Activated CD8-positive, alpha-beta memory T cell treated with anti-CD3 and anti-CD28 coated beads, Interleukin-2, amount 10 ng/mL, durations not matched to agents 7 days and 5 days (primary cell): ENCODE measurements at regions not wholly inside any gene's neighbourhood (a gene's known extent, or its start where the extent isn't known, plus 50 kb on each side); places are given as distances from the start of the nearest gene placed in this dataset.
"Not testable (repeated sequence)": the region's sequence is repeated elsewhere in the genome, so short reads cannot be mapped to it uniquely, and the experiment has no call there.

Experiments used
- ATAC-seq: fragments of 150-1000 bp; cut with Tn5 transposase; one replicate; pipeline ENCODE4 v1.10.0; 2021; ENCODE audit warnings: moderate library complexity
- CTCF ChIA-PET: fragments of 350-600 bp; sonication (Branson Sonifier 250); formaldehyde crosslinking; loops from one replicate; lab custom pipeline; 2021; ENCODE audit warnings: antibody characterized with exemption; lab: Charles Lee
- DNase-seq: peaks from one replicate; pipeline ENCODE4 v3.0.0-alpha.2; 2020
- H3K27ac Mint-ChIP-seq: one replicate; pipeline ENCODE4 v1.8.0; 2021; ENCODE audit warnings: mild to moderate bottlenecking, mixed read lengths
- H3K27me3 Mint-ChIP-seq: one replicate; pipeline ENCODE4 v1.8.0; 2021; ENCODE audit warnings: mixed read lengths
- H3K36me3 Mint-ChIP-seq: one replicate; pipeline ENCODE4 v1.8.0; 2021; ENCODE audit warnings: mild to moderate bottlenecking, mixed read lengths
- H3K4me1 Mint-ChIP-seq: one replicate; pipeline ENCODE4 v1.8.0; 2021; ENCODE audit warnings: mixed read lengths
- H3K4me3 Mint-ChIP-seq: one replicate; pipeline ENCODE4 v1.8.0; 2021; ENCODE audit warnings: mild to moderate bottlenecking, moderate library complexity, mixed read lengths
- H3K9me3 Mint-ChIP-seq: one replicate; pipeline ENCODE4 v1.8.0; 2022; ENCODE audit warnings: low read depth, mixed read lengths

GRCh38 chr7:136133551-136133950, 156.4 kb upstream of the MTPN start:
- DNase-seq, result no peak
- no peak for ATAC-seq
- CTCF ChIA-PET, result interaction anchor here (1.1 kb wide), 1 partner anchor 18 kb away, joined by 3 read pairs; no protein-coding TSS in a partner anchor
- Mint-ChIP-seq H3K27me3 (no peaks in the 10 kb centered on the region), H3K4me3 (no peak overlapping the region), H3K9me3 (no peaks in the 10 kb centered on the region), H3K36me3 (no peaks in the 10 kb centered on the region), H3K4me1 (peaks cover 9% of the 10 kb centered on the region), H3K27ac (no peak overlapping the region)

GRCh38 chr7:136131304-136131630, 154.1 kb upstream of the MTPN start:
- CTCF ChIA-PET, result no interaction called here
- no peaks in the 10 kb centered on the region for H3K27me3 Mint-ChIP-seq
- no peak for DNase-seq
- no peaks in the 10 kb centered on the region for H3K36me3 Mint-ChIP-seq
- H3K27ac Mint-ChIP-seq, result no peak overlapping the region
- no peak for ATAC-seq
- peaks cover 9% of the 10 kb centered on the region for H3K4me1 Mint-ChIP-seq
- no peaks in the 10 kb centered on the region for H3K9me3 Mint-ChIP-seq
- H3K4me3 Mint-ChIP-seq, result no peak overlapping the region

- Mint-ChIP-seq H3K4me3 (no peak overlapping the region), H3K36me3 (no peaks in the 10 kb centered on the region), H3K9me3 (no peaks in the 10 kb centered on the region), H3K27me3 (no peaks in the 10 kb centered on the region), H3K27ac (no peak overlapping the region), H3K4me1 (peaks cover 9% of the 10 kb centered on the region)
- DNase-seq (no peak), ATAC-seq (no peak)
- CTCF ChIA-PET, result no interaction called here
Measured at GRCh38 chr7:136130511-136131303, 153.5 kb upstream of the MTPN start.

GRCh38 chr7:136128050-136128449, 150.9 kb upstream of the MTPN start:
- Mint-ChIP-seq H3K36me3 (no peaks in the 10 kb centered on the region), H3K27ac (no peak overlapping the region), H3K4me1 (peaks cover 13% of the 10 kb centered on the region), H3K27me3 (no peaks in the 10 kb centered on the region), H3K9me3 (no peaks in the 10 kb centered on the region), H3K4me3 (no peak overlapping the region)
- CTCF ChIA-PET, result no interaction called here
- no peak for ATAC-seq
- no peak for DNase-seq

- no peaks in the 10 kb centered on the region for H3K36me3 Mint-ChIP-seq
- no peaks in the 10 kb centered on the region for H3K9me3 Mint-ChIP-seq
- CTCF ChIA-PET, result no interaction called here
- no peak overlapping the region for H3K27ac Mint-ChIP-seq
- ATAC-seq (no peak), DNase-seq (no peak)
- peaks cover 5% of the 10 kb centered on the region for H3K4me1 Mint-ChIP-seq
- no peaks in the 10 kb centered on the region for H3K27me3 Mint-ChIP-seq
- no peak overlapping the region for H3K4me3 Mint-ChIP-seq
Measured at GRCh38 chr7:136123352-136123751, 146.2 kb upstream of the MTPN start.

- H3K4me3 Mint-ChIP-seq, result no peak overlapping the region
- CTCF ChIA-PET, result no interaction called here
- no peak for ATAC-seq
Measured at GRCh38 chr7:136122026-136122425, 144.9 kb upstream of the MTPN start.

GRCh38 chr7:136117539-136117938, 140.4 kb upstream of the MTPN start:
- Mint-ChIP-seq H3K4me3 (no peak overlapping the region), H3K36me3 (no peaks in the 10 kb centered on the region), H3K9me3 (no peaks in the 10 kb centered on the region), H3K27ac (no peak overlapping the region), H3K27me3 (no peaks in the 10 kb centered on the region), H3K4me1 (no peaks in the 10 kb centered on the region)
- DNase-seq (no peak), ATAC-seq (no peak)
- CTCF ChIA-PET, result no interaction called here

More at GRCh38 chr7:136122026-136122425, 144.9 kb upstream of the MTPN start:
- no peaks in the 10 kb centered on the region for H3K36me3 Mint-ChIP-seq
- H3K27me3 Mint-ChIP-seq, result no peaks in the 10 kb centered on the region
- peaks cover 5% of the 10 kb centered on the region for H3K4me1 Mint-ChIP-seq
- H3K9me3 Mint-ChIP-seq, result no peaks in the 10 kb centered on the region
- H3K27ac Mint-ChIP-seq, result no peak overlapping the region
- DNase-seq, result no peak

GRCh38 chr7:136116186-136116585, 139.0 kb upstream of the MTPN start:
- CTCF ChIA-PET, result interaction anchor here (1.1 kb wide), 1 partner anchor 18 kb away, joined by 3 read pairs; no protein-coding TSS in a partner anchor
- DNase-seq (no peak), ATAC-seq (no peak)
- H3K27me3 Mint-ChIP-seq, result no peaks in the 10 kb centered on the region
- H3K9me3 Mint-ChIP-seq, result no peaks in the 10 kb centered on the region
- no peaks in the 10 kb centered on the region for H3K4me1 Mint-ChIP-seq
- H3K36me3 Mint-ChIP-seq, result no peaks in the 10 kb centered on the region
- H3K4me3 Mint-ChIP-seq, result no peak overlapping the region
- H3K27ac Mint-ChIP-seq, result no peak overlapping the region

GRCh38 chr7:136114966-136115762, 138.0 kb upstream of the MTPN start:
- Mint-ChIP-seq H3K27ac (no peak overlapping the region), H3K27me3 (no peaks in the 10 kb centered on the region), H3K4me3 (no peak overlapping the region), H3K4me1 (no peaks in the 10 kb centered on the region), H3K9me3 (no peaks in the 10 kb centered on the region), H3K36me3 (no peaks in the 10 kb centered on the region)
- CTCF ChIA-PET, result interaction anchor here (0.5 to 1.1 kb wide), 4 partner anchors 11 to 1340 kb away, joined by 3 read pairs; no protein-coding TSS in a partner anchor
- ATAC-seq (peak; percentile 53), DNase-seq (peak; percentile 63)

GRCh38 chr7:136114467-136114866, 137.3 kb upstream of the MTPN start:
- not testable (repeated sequence) for H3K27me3 Mint-ChIP-seq, ATAC-seq, H3K9me3 Mint-ChIP-seq, H3K4me3 Mint-ChIP-seq, H3K36me3 Mint-ChIP-seq, H3K4me1 Mint-ChIP-seq, DNase-seq, H3K27ac Mint-ChIP-seq
- CTCF ChIA-PET, result interaction anchor here (1.1 kb wide), 2 partner anchors 11 to 18 kb away, joined by 3 read pairs; no protein-coding TSS in a partner anchor

GRCh38 chr7:136109037-136109436, 131.9 kb upstream of the MTPN start:
- peaks cover 13% of the 10 kb centered on the region for H3K9me3 Mint-ChIP-seq
- DNase-seq, H3K27ac Mint-ChIP-seq, ATAC-seq, H3K4me3 Mint-ChIP-seq, H3K4me1 Mint-ChIP-seq, H3K36me3 Mint-ChIP-seq, CTCF ChIA-PET, H3K27me3 Mint-ChIP-seq: not testable (repeated sequence)

GRCh38 chr7:136105191-136105590, 128.0 kb upstream of the MTPN start:
- ATAC-seq (no peak), DNase-seq (no peak)
- Mint-ChIP-seq H3K9me3 (peaks cover 13% of the 10 kb centered on the region), H3K36me3 (peaks cover 2% of the 10 kb centered on the region), H3K4me3 (no peak overlapping the region), H3K27ac (no peak overlapping the region), H3K27me3 (no peaks in the 10 kb centered on the region), H3K4me1 (no peaks in the 10 kb centered on the region)
- CTCF ChIA-PET, result no interaction called here

GRCh38 chr7:136104269-136104603, 127.1 kb upstream of the MTPN start:
- Mint-ChIP-seq H3K4me3 (no peak overlapping the region), H3K36me3 (peaks cover 2% of the 10 kb centered on the region), H3K27ac (no peak overlapping the region), H3K4me1 (no peaks in the 10 kb centered on the region), H3K9me3 (peaks cover 11% of the 10 kb centered on the region), H3K27me3 (no peaks in the 10 kb centered on the region)
- ATAC-seq (no peak), DNase-seq (no peak)
- CTCF ChIA-PET, result interaction anchor here (0.8 kb wide), 1 partner anchor 11 kb away, joined by 3 read pairs; no protein-coding TSS in a partner anchor
